ENCODE measurements at regions not wholly inside any gene's neighbourhood (a gene's known extent, or its start where the extent isn't known, plus 50 kb on each side); places are given as distances from the start of the nearest gene placed in this dataset.
"Not testable (repeated sequence)": the region's sequence is repeated elsewhere in the genome, so short reads cannot be mapped to it uniquely, and the experiment has no call there.

- no peak for DNase-seq (ENCODE audit: low spot score)
Measured at GRCh38 chr5:82425591-82425990, 147.4 kb upstream of the RPS23 start.

GRCh38 chr5:82424211-82424610, 146.1 kb upstream of the RPS23 start:
- no peak for DNase-seq (ENCODE audit: low spot score)

GRCh38 chr5:82422751-82423181, 144.6 kb upstream of the RPS23 start:
- no peak for DNase-seq (ENCODE audit: low spot score)

GRCh38 chr5:82422001-82422740, 144.0 kb upstream of the RPS23 start:
- DNase-seq (ENCODE audit: low spot score): no peak

DNA sequence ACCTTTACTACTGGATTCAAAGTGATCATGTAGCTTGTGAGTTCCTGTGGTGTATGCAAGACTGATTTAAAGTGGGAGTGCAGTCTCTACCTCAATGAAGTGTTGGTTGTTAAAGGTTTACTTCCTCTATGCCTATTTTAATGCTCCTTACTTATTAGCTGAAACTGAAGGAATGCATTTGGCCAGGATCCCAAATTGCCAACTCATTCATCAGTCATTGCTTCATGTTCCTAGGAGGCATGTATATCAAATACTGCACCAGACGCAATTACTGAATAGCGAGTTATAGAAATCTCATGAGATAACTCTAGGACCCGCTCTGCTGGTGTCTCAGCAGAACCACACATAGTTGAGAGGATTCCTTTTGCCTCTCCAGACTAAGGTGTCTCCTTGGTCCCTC, 143.0 kb upstream of the RPS23 start:
- DNase-seq (ENCODE audit: low spot score): no peak

- DNase-seq (ENCODE audit: low spot score): not testable (repeated sequence)
Measured at GRCh38 chr5:82420524-82420923, 142.4 kb upstream of the RPS23 start.

GRCh38 chr5:82419559-82420332, 141.6 kb upstream of the RPS23 start:
- DNase-seq (ENCODE audit: low spot score): no peak

DNA sequence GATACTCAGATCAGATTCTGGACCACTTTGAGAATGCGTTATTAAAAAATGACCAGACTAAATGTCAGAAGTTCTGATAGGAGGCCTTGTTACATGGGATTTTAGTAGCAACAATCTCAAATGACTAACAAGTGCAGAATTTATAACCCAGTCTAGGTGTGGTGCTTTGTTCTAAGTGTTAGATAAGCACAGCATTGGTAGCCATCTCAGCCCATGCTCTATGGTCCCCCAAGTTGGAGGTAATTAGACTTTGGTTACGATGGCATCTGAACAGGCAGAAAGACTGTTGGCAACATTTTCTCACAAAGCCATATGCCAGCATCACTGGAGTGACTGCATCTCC, 140.4 kb upstream of the RPS23 start:
- no peak for DNase-seq (ENCODE audit: low spot score)

- no peak for DNase-seq (ENCODE audit: low spot score)
Measured at GRCh38 chr5:82417776-82418607, 139.8 kb upstream of the RPS23 start.

- no peak for DNase-seq (ENCODE audit: low spot score)
Measured at GRCh38 chr5:82416512-82416911, 138.4 kb upstream of the RPS23 start.

GRCh38 chr5:82414041-82414388, 135.9 kb upstream of the RPS23 start:
- DNase-seq (ENCODE audit: low spot score): no peak

- DNase-seq (ENCODE audit: low spot score): no peak
Measured at GRCh38 chr5:82413302-82414040, 135.3 kb upstream of the RPS23 start.

GRCh38 chr5:82408033-82408432, 129.9 kb upstream of the RPS23 start:
- no peak for DNase-seq (ENCODE audit: low spot score)

GRCh38 chr5:82406205-82406773, 128.1 kb upstream of the RPS23 start:
- DNase-seq (ENCODE audit: low spot score): no peak

- no peak for DNase-seq (ENCODE audit: low spot score)
Measured at GRCh38 chr5:82405618-82406204, 127.6 kb upstream of the RPS23 start.

DNA sequence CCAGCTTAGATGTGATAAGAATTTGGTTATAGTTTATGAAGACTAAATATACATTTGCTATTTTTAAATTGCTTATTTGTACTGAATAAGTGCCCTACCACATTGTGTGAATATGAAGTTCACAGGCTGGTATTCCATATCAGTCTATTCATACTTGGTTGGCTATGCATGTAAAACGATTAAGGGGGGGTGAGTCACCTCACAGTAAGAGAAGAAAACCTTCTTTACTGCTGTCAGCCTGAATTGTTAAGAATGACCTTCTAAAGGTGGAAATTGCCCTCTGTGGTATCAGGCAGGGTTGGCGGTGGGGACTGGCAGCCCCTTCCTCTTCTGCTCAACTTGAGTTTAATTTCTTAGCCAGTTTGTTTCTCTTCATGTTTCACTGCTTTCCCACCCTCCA, 127.0 kb upstream of the RPS23 start:
- no peak for DNase-seq (ENCODE audit: low spot score)

- DNase-seq (ENCODE audit: low spot score): no peak
Measured at GRCh38 chr5:82404382-82404945, 126.3 kb upstream of the RPS23 start.

- no peak for DNase-seq (ENCODE audit: low spot score)
Measured at GRCh38 chr5:82403724-82404123, 125.6 kb upstream of the RPS23 start.

DNA sequence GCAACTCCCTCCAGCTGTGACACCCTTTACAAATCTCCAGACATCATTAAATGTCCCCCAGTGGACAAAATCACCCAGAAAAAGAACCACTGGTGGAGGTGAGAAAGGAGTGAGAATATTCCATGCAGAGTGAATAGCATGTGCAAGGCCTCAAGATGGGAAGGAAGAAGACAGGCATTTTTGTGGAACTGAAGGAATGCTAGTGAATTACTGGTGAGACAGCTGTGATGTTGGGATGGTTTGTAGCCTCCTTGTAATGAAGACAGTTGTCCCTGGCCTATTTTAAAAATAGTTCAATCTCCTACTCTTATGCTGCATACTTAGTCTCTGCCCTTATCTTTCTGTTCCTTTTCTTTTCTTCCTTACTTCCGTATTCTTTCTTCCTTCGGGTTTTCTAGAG, 124.9 kb upstream of the RPS23 start:
- DNase-seq (ENCODE audit: low spot score): no peak

DNA sequence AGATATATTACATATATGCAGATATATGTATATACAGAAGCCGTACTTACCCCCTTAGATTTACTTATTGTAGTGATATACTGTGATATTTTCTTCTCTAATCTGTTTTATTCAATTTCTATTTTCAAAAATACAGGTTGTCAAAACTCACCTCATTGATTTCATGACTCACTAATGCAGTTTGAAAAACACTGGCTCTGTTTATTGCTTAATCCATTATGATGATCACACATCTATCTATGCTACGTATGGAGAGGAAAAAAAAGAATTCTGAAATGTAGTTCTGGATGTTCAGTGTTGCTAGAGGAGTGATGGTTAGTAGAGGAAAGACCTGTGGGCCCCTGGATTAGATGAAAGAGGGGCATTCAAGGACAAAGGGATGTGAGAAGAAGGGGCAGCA, 121.0 kb upstream of the RPS23 start:
- DNase-seq (ENCODE audit: low spot score): no peak

DNA sequence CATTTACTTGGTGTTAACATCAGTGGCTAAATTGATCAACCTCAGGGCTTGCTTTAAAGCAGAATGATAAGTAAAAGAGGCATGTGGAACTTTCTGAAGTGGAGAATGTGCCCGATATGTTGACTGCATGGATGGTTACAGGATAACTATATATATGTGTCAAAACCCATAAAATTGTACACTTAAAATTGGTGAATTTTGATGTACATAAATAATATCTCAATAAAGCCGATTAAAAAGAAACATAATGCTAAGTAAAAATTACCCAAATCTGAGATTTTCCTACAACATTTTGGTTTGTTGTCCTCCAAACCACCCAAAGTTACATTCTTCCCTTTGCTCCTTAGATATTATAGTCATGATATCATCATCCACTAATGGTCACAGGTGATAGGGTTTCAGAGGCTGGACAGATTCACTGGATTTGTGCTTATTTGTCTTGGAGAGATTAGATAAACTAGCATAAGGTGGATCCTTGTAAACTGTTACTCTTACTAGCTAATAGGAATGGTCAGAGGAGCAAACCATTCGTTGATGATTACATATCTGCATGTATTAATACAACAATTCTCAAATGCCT, 119.7 kb upstream of the RPS23 start:
- no peak for DNase-seq (ENCODE audit: low spot score)

All from globus pallidus (tissue), 1 donor.